Suprapubic skin (tissue), 4 donors: ENCODE measurements at regions not wholly inside any gene's neighbourhood (a gene's known extent, or its start where the extent isn't known, plus 50 kb on each side); places are given as distances from the start of the nearest gene placed in this dataset.

ENCODE experiments used
- DNase-seq, 2 donors: peaks; one replicate each; pipeline ENCODE4 v3.0.0-alpha.2; 2019; ENCODE audit warnings: low spot score in 2 of 2
- H3K27ac ChIP-seq: fragments of 200-600 bp; sonication (generic); one replicate; pipeline ENCODE4 v1.5.1; 2019
- H3K27me3 ChIP-seq: fragments of 200-600 bp; sonication (generic); one replicate; pipeline ENCODE4 v1.5.1; 2019
- H3K36me3 ChIP-seq: fragments of 200-600 bp; sonication (generic); one replicate; pipeline ENCODE4 v1.5.1; 2019
- H3K4me1 ChIP-seq: fragments of 200-600 bp; sonication (generic); one replicate; pipeline ENCODE4 v1.5.1; 2019
- H3K4me3 ChIP-seq: fragments of 200-600 bp; sonication (generic); one replicate; pipeline ENCODE4 v1.5.1; 2019; ENCODE audit warnings: mild to moderate bottlenecking
- H3K9me3 ChIP-seq: fragments of 200-600 bp; sonication (generic); one replicate; pipeline ENCODE4 v1.5.1; 2019
- CTCF ChIP-seq, 2 donors: fragments of 200-600 bp in 1 of 2; fragments of 450-650 bp in 1 of 2; sonication (generic) in 1 of 2; IDR thresholded peaks; one replicate each; pipeline ENCODE4 v1.5.1; 2016 to 2019; ENCODE audit warnings: antibody characterized with exemption in 2 of 2, mild to moderate bottlenecking in 1 of 2, moderate library complexity in 1 of 2
- EP300 ChIP-seq: sonication (generic); formaldehyde crosslinking; IDR thresholded peaks from one replicate; pipeline ENCODE4 v1.6.1; 2017; ENCODE audit warnings: antibody characterized with exemption
- POLR2A ChIP-seq, 2 donors: fragments of 450-650 bp; IDR thresholded peaks; one replicate each; pipeline ENCODE4 v1.6.1; 2017; ENCODE audit warnings: antibody characterized with exemption in 2 of 2, mild to moderate bottlenecking in 2 of 2, moderate library complexity in 2 of 2
- POLR2AphosphoS5 ChIP-seq, 3 donors: sonication (generic); formaldehyde crosslinking; IDR thresholded peaks; one replicate each; pipeline ENCODE4 v1.6.1; 2017; ENCODE audit warnings: antibody characterized with exemption in 3 of 3
- WGBS: methylation state at CpG from one replicate; pipeline ENCODE4 v1.1.5; 2018; 5-methylcytosine and 5-hydroxymethylcytosine counted together

GRCh38 chr4:42339935-42340406 lies 57.3 kb upstream of the SHISA3 start:
- TF ChIP-seq POLR2A (IDR thresholded peaks at IDR 0.05) (no peak), EP300 (no peak), CTCF (IDR thresholded peaks at IDR 0.05) (no peak), POLR2AphosphoS5 (IDR thresholded peaks at IDR 0.05) (no peak)
- H3K27ac ChIP-seq, result no peak overlapping the region
- 35% methylated on average over 7 of the region's 7 CpGs for WGBS
- H3K9me3 ChIP-seq, result no peaks in the 10 kb centered on the region
- H3K4me1 ChIP-seq, result no peaks in the 10 kb centered on the region
- H3K36me3 ChIP-seq, result no peaks in the 10 kb centered on the region
- H3K27me3 ChIP-seq, result no peaks in the 10 kb centered on the region
- no peak for DNase-seq
- H3K4me3 ChIP-seq, result no peak overlapping the region

GRCh38 chr4:42341518-42342026 lies 55.7 kb upstream of the SHISA3 start:
- TF ChIP-seq POLR2AphosphoS5 (IDR thresholded peaks at IDR 0.05), result no peak
- TF ChIP-seq CTCF (IDR thresholded peaks at IDR 0.05), result no peak
- TF ChIP-seq EP300, result no peak
- no peak for TF ChIP-seq POLR2A (IDR thresholded peaks at IDR 0.05)
- no peaks in the 10 kb centered on the region for H3K36me3 ChIP-seq
- 84% methylated on average over 4 of the region's 4 CpGs for WGBS
- H3K4me3 ChIP-seq, result no peak overlapping the region
- no peaks in the 10 kb centered on the region for H3K9me3 ChIP-seq
- no peaks in the 10 kb centered on the region for H3K27me3 ChIP-seq
- no peak overlapping the region for H3K27ac ChIP-seq
- H3K4me1 ChIP-seq, result no peaks in the 10 kb centered on the region
- no peak for DNase-seq

GRCh38 chr4:42342459-42342858 lies 54.8 kb upstream of the SHISA3 start:
- WGBS, result 79% methylated on average over 2 of the region's 2 CpGs
- no peaks in the 10 kb centered on the region for H3K36me3 ChIP-seq
- H3K4me3 ChIP-seq, result no peak overlapping the region
- H3K4me1 ChIP-seq, result no peaks in the 10 kb centered on the region
- H3K27ac ChIP-seq, result no peak overlapping the region
- no peak for DNase-seq
- no peak for TF ChIP-seq CTCF (IDR thresholded peaks at IDR 0.05)
- no peaks in the 10 kb centered on the region for H3K27me3 ChIP-seq
- H3K9me3 ChIP-seq, result no peaks in the 10 kb centered on the region

- WGBS, result 66% methylated on average over 8 of the region's 8 CpGs
- Histone ChIP-seq H3K27ac (no peak overlapping the region), H3K27me3 (no peaks in the 10 kb centered on the region), H3K36me3 (no peaks in the 10 kb centered on the region), H3K4me1 (no peaks in the 10 kb centered on the region), H3K4me3 (no peak overlapping the region), H3K9me3 (no peaks in the 10 kb centered on the region)
- DNase-seq, result no peak
- TF ChIP-seq EP300, result no peak
Measured at GRCh38 chr4:42344309-42344708, 53.0 kb upstream of the SHISA3 start.

GRCh38 chr4:42344749-42345148 lies 52.5 kb upstream of the SHISA3 start:
- Histone ChIP-seq H3K4me1 (no peaks in the 10 kb centered on the region), H3K27ac (no peak overlapping the region), H3K4me3 (no peak overlapping the region), H3K36me3 (no peaks in the 10 kb centered on the region), H3K27me3 (no peaks in the 10 kb centered on the region), H3K9me3 (no peaks in the 10 kb centered on the region)
- TF ChIP-seq CTCF (IDR thresholded peaks at IDR 0.05), result no peak
- no peak for TF ChIP-seq POLR2AphosphoS5 (IDR thresholded peaks at IDR 0.05)
- TF ChIP-seq POLR2A (IDR thresholded peaks at IDR 0.05), result no peak
- TF ChIP-seq EP300, result no peak
- DNase-seq, result no peak
- WGBS, result 79% methylated on average over 2 of the region's 2 CpGs

GRCh38 chr4:42345962-42346544 lies 51.2 kb upstream of the SHISA3 start:
- TF ChIP-seq EP300 (no peak), POLR2AphosphoS5 (IDR thresholded peaks at IDR 0.05) (no peak), CTCF (IDR thresholded peaks at IDR 0.05) (no peak), POLR2A (IDR thresholded peaks at IDR 0.05) (no peak)
- DNase-seq, result no peak
- no peaks in the 10 kb centered on the region for H3K9me3 ChIP-seq
- WGBS, result 84% methylated on average over 13 of the region's 29 CpGs
- H3K36me3 ChIP-seq, result no peaks in the 10 kb centered on the region
- H3K4me1 ChIP-seq, result no peaks in the 10 kb centered on the region
- H3K27ac ChIP-seq, result no peak overlapping the region
- H3K27me3 ChIP-seq, result no peaks in the 10 kb centered on the region
- H3K4me3 ChIP-seq, result no peak overlapping the region
